Pancreas (tissue), 10 donors: ENCODE measurements at regions not wholly inside any gene's neighbourhood (a gene's known extent, or its start where the extent isn't known, plus 50 kb on each side); places are given as distances from the start of the nearest gene placed in this dataset.
"Not testable (repeated sequence)": the region's sequence is repeated elsewhere in the genome, so short reads cannot be mapped to it uniquely, and the experiment has no call there.

Experiments
- ATAC-seq, 4 donors: fragments of 200-7000 bp; cut with Tn5 transposase; one replicate each; pipeline versions ENCODE4 v1.8.0 to v1.9.1; 2020; ENCODE audit warnings: mild to moderate bottlenecking in 4 of 4, moderate library complexity in 4 of 4
- DNase-seq, 6 donors: peaks; one replicate each; pipeline ENCODE4 v3.0.0-alpha.2; 2020
- FAIRE-seq: peaks from 2 replicates; lab custom pipeline; 2012; peaks lifted over from hg19 to GRCh38; lab: Jason Lieb, UNC
- H3K27ac ChIP-seq, 4 donors: fragments of 200-600 bp; sonication (generic); 1 replicate in 3 of 4; 2 replicates in 1 of 4; pipeline versions ENCODE4 v1.5.0 to v1.8.0; 2020
- H3K27me3 ChIP-seq, 4 donors: fragments of 200-600 bp; one replicate each; pipeline ENCODE4 v1.8.0; 2021
- H3K36me3 ChIP-seq, 3 donors: fragments of 200-600 bp; sonication (generic) in 1 of 3; one replicate each; pipeline versions ENCODE4 v1.5.0 to v1.8.0; 2020 to 2021
- H3K4me1 ChIP-seq, 3 donors: fragments of 200-600 bp; one replicate each; pipeline ENCODE4 v1.8.0; 2021
- H3K4me3 ChIP-seq, 4 donors: fragments of 200-600 bp; sonication (generic) in 2 of 4; one replicate each; pipeline versions ENCODE4 v1.5.0 to v1.8.0; 2020 to 2021
- H3K9me3 ChIP-seq, 4 donors: fragments of 200-600 bp; one replicate each; pipeline ENCODE4 v1.8.0; 2021
- WGBS, 2 donors: extraction: QIAGEN DNeasy Blood & Tissue Kit; methylation state at CpG; one replicate each; pipeline ENCODE4 v1.1.7; 2013; 5-methylcytosine and 5-hydroxymethylcytosine counted together
- intact Hi-C, 3 donors: fragments of 100-400 bp; cut with DNase I; formaldehyde crosslinking; loops; one replicate each; pipeline versions ENCODE4 v1.11.1 to v1.14.2; 2022
- TF ChIP-seq, protein P1 (sequence below), 4 donors: fragments of 200-600 bp; sonication (generic) in 3 of 4; IDR thresholded peaks; one replicate each; pipeline versions ENCODE4 v1.5.0 to v1.8.0; 2021; ENCODE audit warnings: antibody characterized with exemption in 4 of 4
- donor health status: healthy with polysubstance abuse.
- donor health status: DM: no; HTN: no; CAD: no; lungs with moderate emphysema.
- donor health status: DM: no; HTN: no; CAD: no.
- donor health status: control.
- donor health status: control.
- donor health status: Bipolar disorder and iron deficiency.
- donor health status: DM: yes; HTN: yes; CAD: no.
- donor health status: DM: no; HTN: no; CAD: no.
- donor health status: DM: no; HTN: no; CAD: no.
- donor health status: DM: yes; HTN: yes; CAD: no.

DNA sequence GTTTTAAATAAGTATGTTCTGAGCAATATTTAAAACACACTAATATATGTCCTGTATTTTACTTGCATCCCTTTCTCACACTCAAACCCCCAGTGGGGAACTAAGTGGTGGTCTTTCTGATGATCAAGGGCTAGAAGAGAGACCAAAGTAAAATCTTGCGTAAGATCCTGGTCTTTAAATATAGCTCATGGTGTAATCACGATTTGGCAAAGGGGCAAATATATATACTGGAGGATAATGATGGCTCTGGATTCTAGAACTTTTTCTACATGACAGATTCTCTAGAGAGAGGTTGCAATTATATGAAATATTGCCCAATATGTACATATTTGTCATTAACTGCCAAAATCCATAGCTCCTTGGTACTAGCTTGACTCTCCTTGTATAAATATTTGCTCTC, 438.3 kb downstream of the NXPH1 start:
- Histone ChIP-seq H3K27ac (no peak overlapping the region), H3K9me3 (no peaks in the 10 kb centered on the region), H3K4me1 (peaks cover 0 to 3% (median 0%) of the 10 kb centered on the region in 3 donors), H3K4me3 (no peak overlapping the region), H3K36me3 (no peaks in the 10 kb centered on the region), H3K27me3 (no peaks in the 10 kb centered on the region)
- no peak for ATAC-seq
- DNase-seq: no peak
- WGBS, 2 donors: 66 to 75% methylated on average over 2 of the region's 2 CpGs
- no peak for FAIRE-seq
- intact Hi-C loops: no loop called here
- TF ChIP-seq, protein P1, sequence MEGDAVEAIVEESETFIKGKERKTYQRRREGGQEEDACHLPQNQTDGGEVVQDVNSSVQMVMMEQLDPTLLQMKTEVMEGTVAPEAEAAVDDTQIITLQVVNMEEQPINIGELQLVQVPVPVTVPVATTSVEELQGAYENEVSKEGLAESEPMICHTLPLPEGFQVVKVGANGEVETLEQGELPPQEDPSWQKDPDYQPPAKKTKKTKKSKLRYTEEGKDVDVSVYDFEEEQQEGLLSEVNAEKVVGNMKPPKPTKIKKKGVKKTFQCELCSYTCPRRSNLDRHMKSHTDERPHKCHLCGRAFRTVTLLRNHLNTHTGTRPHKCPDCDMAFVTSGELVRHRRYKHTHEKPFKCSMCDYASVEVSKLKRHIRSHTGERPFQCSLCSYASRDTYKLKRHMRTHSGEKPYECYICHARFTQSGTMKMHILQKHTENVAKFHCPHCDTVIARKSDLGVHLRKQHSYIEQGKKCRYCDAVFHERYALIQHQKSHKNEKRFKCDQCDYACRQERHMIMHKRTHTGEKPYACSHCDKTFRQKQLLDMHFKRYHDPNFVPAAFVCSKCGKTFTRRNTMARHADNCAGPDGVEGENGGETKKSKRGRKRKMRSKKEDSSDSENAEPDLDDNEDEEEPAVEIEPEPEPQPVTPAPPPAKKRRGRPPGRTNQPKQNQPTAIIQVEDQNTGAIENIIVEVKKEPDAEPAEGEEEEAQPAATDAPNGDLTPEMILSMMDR (IDR thresholded peaks at IDR 0.05): no peak

DNA sequence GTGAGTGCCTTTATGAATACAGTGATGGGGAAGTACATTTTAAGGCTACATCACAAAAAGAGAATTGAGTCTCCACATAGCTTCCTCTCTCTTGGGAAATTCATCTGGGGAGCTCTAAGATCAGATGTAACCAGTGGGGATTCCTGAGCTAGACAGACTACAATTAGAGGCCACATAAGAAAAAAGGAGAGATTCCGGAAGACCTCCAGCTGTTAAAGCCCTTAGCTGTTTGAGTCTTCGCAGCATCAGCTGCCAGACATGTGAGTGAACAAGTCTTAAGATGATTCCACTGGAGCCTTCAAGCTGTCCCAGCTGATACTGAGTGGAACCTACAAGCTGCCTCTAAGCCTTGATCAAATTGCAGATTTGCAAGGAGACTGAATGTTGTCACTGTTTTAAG, 448.5 kb downstream of the NXPH1 start:
- TF ChIP-seq, protein P1 (IDR thresholded peaks at IDR 0.05): no peak
- DNase-seq: no peak
- ATAC-seq: no peak
- Histone ChIP-seq H3K9me3 (no peaks in the 10 kb centered on the region), H3K4me3 (no peak overlapping the region), H3K36me3 (no peaks in the 10 kb centered on the region), H3K27me3 (no peaks in the 10 kb centered on the region), H3K27ac (no peak overlapping the region), H3K4me1 (no peaks in the 10 kb centered on the region)
- intact Hi-C loops: no loop called here
- FAIRE-seq: no peak
- 57 to 71% methylated on average over 2 of the region's 2 CpGs for WGBS, 2 donors

DNA sequence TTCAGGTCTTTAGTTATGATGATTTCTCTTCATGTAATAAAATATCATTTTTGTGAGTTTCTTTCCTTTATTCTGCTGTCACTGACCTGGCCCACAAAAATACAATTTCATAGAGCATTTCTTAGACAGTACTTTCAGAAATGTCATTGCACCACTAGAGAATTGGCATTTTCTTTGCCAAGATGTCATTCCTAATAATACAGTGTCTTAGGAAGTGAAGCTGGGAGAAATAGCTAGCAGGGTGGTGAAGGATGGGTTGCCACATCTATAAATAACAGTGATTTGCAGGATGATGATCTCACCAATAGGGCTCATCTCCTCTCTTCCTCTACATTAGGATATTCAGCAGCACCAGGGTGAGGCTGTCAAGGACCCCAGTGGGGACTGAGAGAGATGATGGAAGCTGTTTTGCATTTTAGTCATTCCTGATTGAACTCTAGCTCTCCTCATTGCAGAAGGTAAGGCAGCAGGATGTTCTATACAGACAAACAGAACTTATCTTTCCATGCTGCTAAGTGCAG, 452.1 kb downstream of the NXPH1 start:
- Histone ChIP-seq H3K36me3 (no peaks in the 10 kb centered on the region), H3K27me3 (no peaks in the 10 kb centered on the region), H3K4me3 (no peak overlapping the region), H3K4me1 (no peaks in the 10 kb centered on the region), H3K9me3 (no peaks in the 10 kb centered on the region), H3K27ac (no peak overlapping the region)
- intact Hi-C loops: no loop called here
- TF ChIP-seq, protein P1 (IDR thresholded peaks at IDR 0.05): no peak
- DNase-seq (no peak), FAIRE-seq (no peak), ATAC-seq (no peak)

DNA sequence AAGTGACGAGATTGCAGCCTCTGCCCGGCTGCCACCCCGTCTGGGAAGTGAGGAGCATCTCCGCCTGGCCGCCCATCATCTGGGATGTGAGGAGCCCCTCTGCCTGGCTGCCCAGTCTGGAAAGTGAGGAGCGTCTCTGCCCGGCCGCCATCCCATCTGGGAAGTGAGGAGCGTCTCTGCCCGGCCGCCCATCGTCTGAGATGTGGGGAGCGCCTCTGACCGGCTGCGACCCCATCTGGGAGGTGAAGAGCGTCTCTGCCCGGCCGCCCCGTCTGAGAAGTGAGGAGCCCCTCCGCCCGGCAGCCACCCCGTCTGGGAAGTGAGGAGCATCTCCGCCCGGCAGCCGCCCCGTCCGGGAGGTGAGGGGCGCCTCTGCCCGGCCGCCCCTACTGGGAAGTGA, 456.9 kb downstream of the NXPH1 start:
- WGBS, 2 donors: 85 to 95% methylated on average over 19 to 30 of the region's 30 CpGs
- H3K27ac ChIP-seq, H3K36me3 ChIP-seq, H3K9me3 ChIP-seq, intact Hi-C loops, FAIRE-seq, H3K4me3 ChIP-seq, H3K27me3 ChIP-seq, ATAC-seq, H3K4me1 ChIP-seq, DNase-seq: not testable (repeated sequence)

DNA sequence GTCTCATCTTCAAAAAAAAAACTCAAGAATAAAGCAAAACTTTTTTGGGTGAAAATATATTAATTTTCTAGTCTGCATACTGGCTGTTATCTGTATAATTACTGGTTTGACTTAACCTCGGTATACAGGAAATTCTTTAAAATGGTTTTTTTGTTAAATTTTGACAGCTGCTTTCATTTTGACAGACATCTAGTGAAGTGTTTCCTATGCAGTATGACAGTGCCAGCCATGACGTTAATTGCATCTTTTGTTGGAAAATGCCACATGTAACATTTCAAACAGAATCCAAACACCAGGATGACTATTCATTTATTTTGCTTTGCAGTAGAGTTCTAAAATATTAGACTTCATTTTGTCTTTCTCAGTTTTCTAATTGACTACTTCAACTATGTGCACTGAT, 460.4 kb downstream of the NXPH1 start:
- Histone ChIP-seq H3K27ac (no peak overlapping the region), H3K36me3 (no peaks in the 10 kb centered on the region), H3K4me3 (no peak overlapping the region), H3K4me1 (no peaks in the 10 kb centered on the region), H3K27me3 (no peaks in the 10 kb centered on the region), H3K9me3 (no peaks in the 10 kb centered on the region)
- FAIRE-seq (no peak), ATAC-seq (no peak), DNase-seq (no peak)
- TF ChIP-seq, protein P1 (IDR thresholded peaks at IDR 0.05): no peak
- intact Hi-C loops: no loop called here
- WGBS, 2 donors: 38 to 52% methylated on average over 2 of the region's 2 CpGs
